ENCODE measurements at regions not wholly inside any gene's neighbourhood (a gene's known extent, or its start where the extent isn't known, plus 50 kb on each side); places are given as distances from the start of the nearest gene placed in this dataset.

DNA sequence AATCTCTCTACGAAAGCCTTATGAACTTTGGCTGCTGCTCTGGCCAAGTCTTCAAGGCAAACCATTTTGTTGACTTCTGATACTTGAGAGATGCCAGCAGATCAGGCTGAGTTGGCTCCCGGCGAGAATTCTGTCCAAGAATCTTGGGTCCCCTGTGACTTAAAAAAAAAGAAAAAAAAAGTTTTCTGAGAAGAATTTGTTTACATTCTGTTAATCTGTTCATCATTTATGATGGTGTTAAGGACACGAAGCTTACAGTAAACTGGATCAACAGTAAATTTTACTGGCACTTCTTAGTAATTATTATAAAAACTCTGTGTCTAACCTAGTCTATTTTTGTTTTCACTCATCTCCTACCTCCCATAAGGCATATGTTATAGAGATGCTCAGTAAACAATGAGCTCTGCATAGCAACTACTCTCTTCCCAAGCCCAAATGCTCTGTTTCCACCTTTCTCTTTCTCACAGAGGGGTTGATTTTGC lies 320.9 kb upstream of the RASGRP1 start (continued):
- TF ChIP-seq RXRA (IDR thresholded peaks at IDR 0.05; ENCODE audit: insufficient read depth, low read depth, low read length), result no peak
- TF ChIP-seq SAP30 (IDR thresholded peaks at IDR 0.05; ENCODE audit: insufficient read depth, insufficient replicate concordance, low read length), result no peak
